ENCODE measurements at regions not wholly inside any gene's neighbourhood (a gene's known extent, or its start where the extent isn't known, plus 50 kb on each side); places are given as distances from the start of the nearest gene placed in this dataset.
A peak's percentile ranks its signal among the peaks of the same experiment; 100 is the strongest.

DNA sequence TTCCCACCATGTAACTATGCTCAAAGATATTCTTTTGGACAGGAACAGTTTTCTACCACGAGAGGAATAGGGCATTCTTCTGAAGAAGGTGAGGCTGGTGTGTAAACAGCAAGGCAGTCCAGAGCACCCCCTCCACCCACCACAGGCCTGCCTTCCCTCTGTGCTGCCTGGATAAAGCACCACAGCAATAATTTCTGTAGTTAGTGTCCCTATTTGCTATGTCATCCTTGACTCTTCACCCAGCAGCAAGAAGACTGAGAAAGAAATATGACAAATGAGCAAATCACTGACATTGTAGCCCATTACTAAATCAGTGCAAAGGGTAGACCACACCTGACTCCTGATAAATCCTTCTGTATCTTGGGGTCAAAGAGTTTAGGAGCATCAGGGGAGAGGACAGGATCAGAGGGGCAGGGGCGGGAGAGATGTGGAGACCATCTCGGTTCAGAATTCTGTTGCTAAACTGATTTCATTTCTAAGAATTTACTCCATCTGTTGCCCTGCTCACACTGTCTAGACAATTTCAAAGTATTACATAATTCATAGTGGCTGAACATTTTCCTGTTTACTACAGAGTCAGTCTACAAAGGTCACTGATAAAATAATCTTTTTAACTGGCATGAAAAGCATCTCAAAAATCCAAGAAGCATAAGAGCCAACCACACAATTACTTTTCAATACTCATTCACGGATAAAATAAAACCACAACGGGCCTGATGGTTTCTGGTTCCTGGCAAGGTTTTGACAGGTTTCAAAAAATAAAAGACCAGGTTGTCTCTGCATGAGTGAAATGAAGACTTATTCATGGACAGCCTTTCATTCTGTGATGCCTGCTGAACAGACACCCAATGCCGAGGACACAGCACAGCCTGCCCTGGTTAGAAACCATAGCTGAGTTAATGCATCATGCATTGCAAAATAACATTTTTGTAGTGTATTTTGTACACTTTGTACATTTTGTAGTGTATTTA is 88.4 kb upstream of the IRS2 start:
- 8 to 12% methylated on average over 6 of the region's 6 CpGs for WGBS, 2 donors
- intact Hi-C loops (cut with DNase I) = loop anchor here in 1 of 2 donors (5.0 kb wide), 2 partner anchors 43 to 148 kb away; no protein-coding TSS in a partner anchor
- no peak overlapping the region for H3K4me3 ChIP-seq (ENCODE audit: low read length in 2 of 2)

DNA sequence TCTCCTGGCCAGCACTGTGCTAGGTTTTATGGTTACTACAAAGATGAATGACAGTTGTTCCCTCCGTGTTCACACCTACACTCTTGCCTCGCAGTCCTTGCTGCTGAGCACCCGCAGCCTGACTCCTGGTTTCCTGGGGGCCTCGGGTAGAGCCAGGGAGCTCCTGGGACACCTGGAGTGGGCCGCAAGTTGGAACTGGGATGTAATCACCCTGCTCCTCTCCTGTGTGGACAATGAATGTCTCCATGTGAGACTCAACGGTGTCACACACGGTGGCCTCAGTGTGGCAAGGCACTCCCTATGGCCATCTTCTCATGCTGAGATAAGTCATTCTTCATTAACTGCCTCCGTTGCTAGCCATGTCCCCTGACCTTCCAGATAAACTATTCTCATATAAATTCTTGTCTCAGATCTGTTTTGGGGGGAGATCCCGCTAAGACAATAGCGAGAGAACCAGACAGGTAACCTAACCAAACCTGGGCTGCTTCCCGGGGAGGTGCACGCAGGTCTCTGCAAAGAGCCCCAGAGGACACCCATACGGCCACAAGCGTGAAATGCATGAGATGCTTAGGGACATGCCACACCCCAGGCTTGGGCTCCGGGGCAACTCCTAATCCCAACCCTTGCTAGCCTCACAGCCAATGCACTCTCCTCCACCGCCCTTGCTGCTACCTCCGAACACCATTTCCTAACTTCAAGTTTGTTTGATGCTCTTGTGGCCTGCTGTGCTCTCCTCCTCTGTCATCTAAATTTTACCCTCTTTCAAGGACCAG is 87.2 kb upstream of the IRS2 start:
- H3K4me3 ChIP-seq (ENCODE audit: low read length in 2 of 2) = no peak overlapping the region
- H3K9me3 ChIP-seq (ENCODE audit: control insufficient read depth, low read length) = no peaks in the 10 kb centered on the region
- peak overlapping the region in 1 of 2 donors; percentile 43 for H3K27ac ChIP-seq (ENCODE audit: low read depth in 1 of 2, low read length in 2 of 2)
- no peak for ATAC-seq (ENCODE audit: low FRiP score)
- 95 to 96% methylated on average over 17 of the region's 17 CpGs for WGBS, 2 donors
- DNase-seq = no peak
- H3K36me3 ChIP-seq (ENCODE audit: control insufficient read depth in 1 of 2, insufficient read depth in 2 of 2, low read length in 1 of 2) = no peaks in the 10 kb centered on the region
- H3K4me1 ChIP-seq (ENCODE audit: control insufficient read depth in 1 of 2, insufficient read depth in 2 of 2, low read length in 2 of 2) = peaks cover 0 to 7% of the 10 kb centered on the region in 2 donors
- intact Hi-C loops (cut with DNase I) = loop anchor here in 1 of 2 donors (5.0 kb wide), 1 partner anchor 149 kb away; no protein-coding TSS in a partner anchor
- H3K27me3 ChIP-seq (ENCODE audit: control insufficient read depth in 1 of 2, insufficient read depth in 2 of 2, low read length in 1 of 2) = no peaks in the 10 kb centered on the region

More for the DNA sequence above, 88.4 kb upstream of the IRS2 start:
- Histone ChIP-seq H3K27ac (ENCODE audit: low read depth in 1 of 2, low read length in 2 of 2) (peak overlapping the region; percentile 91 to 96), H3K9me3 (ENCODE audit: control insufficient read depth, low read length) (no peaks in the 10 kb centered on the region), H3K4me1 (ENCODE audit: control insufficient read depth in 1 of 2, insufficient read depth in 2 of 2, low read length in 2 of 2) (peaks cover 0 to 7% of the 10 kb centered on the region in 2 donors), H3K27me3 (ENCODE audit: control insufficient read depth in 1 of 2, insufficient read depth in 2 of 2, low read length in 1 of 2) (no peaks in the 10 kb centered on the region), H3K36me3 (ENCODE audit: control insufficient read depth in 1 of 2, insufficient read depth in 2 of 2, low read length in 1 of 2) (no peaks in the 10 kb centered on the region)
- no peak for DNase-seq
- ATAC-seq (ENCODE audit: low FRiP score) = peak; percentile 54

DNA sequence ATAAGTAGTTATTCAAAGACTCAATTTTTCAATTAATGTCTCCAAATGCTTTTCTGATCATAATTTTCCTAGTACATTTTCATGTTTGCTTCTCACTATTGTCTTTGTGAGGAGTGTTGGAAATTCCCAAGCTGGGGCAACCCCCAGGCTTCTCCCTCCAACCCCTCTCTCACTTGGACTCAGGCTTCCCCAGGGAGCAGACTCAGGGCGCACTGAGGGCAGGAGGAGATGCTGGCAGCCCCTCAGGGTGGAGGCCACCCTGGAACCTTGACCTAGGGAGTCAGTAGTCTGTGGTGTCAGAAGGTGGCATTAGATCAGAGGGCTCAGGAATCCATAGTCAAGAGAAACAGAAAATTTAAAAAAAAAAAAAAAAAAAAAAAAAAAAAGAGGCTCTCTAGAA is 86.5 kb upstream of the IRS2 start:
- WGBS, 2 donors = 89 to 97% methylated on average over 1 of the region's 1 CpG
- ATAC-seq (ENCODE audit: low FRiP score) (no peak), DNase-seq (no peak)
- Histone ChIP-seq H3K27ac (ENCODE audit: low read depth in 1 of 2, low read length in 2 of 2) (no peak overlapping the region), H3K27me3 (ENCODE audit: control insufficient read depth in 1 of 2, insufficient read depth in 2 of 2, low read length in 1 of 2) (no peaks in the 10 kb centered on the region), H3K9me3 (ENCODE audit: control insufficient read depth, low read length) (no peaks in the 10 kb centered on the region), H3K36me3 (ENCODE audit: control insufficient read depth in 1 of 2, insufficient read depth in 2 of 2, low read length in 1 of 2) (no peaks in the 10 kb centered on the region), H3K4me3 (ENCODE audit: low read length in 2 of 2) (no peak overlapping the region), H3K4me1 (ENCODE audit: control insufficient read depth in 1 of 2, insufficient read depth in 2 of 2, low read length in 2 of 2) (peaks cover 0 to 7% of the 10 kb centered on the region in 2 donors)
- intact Hi-C loops (cut with DNase I) = loop anchor here in 1 of 2 donors (5.0 kb wide), 1 partner anchor 149 kb away; no protein-coding TSS in a partner anchor

DNA sequence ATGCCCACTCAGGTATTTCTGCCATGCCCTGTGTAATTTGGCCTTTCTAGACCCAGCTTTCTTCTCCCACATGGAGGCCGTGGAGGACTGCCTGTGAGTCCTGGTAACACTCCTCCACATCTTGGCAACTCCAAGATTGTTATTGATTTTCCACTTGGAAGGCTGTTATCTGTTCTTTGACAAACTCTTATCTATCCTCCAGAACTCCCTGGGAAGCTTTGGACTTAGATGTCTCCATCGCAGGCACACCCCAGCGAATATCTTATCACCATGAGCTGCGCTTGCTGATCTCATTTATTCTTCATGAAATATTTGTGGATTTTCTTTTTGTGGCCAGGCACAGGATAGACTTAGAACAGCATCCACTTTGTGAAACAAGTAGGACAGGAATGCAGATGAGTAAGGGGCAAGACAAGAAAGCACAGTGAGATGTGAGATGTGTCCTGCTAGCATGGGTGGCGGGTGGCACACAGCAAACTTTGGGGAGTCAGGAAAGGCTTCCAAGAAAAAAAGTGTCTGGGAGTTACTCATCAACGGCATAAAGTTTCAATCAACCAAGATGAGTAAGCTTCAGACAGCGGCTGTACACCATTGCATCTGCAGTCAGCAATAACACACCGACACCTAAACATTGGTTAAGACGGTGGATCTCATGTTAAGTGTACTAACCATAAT is 84.5 kb upstream of the IRS2 start:
- intact Hi-C loops (cut with DNase I) = loop anchor here in 1 of 2 donors (5.0 kb wide), 1 partner anchor 151 kb away; no protein-coding TSS in a partner anchor

DNA sequence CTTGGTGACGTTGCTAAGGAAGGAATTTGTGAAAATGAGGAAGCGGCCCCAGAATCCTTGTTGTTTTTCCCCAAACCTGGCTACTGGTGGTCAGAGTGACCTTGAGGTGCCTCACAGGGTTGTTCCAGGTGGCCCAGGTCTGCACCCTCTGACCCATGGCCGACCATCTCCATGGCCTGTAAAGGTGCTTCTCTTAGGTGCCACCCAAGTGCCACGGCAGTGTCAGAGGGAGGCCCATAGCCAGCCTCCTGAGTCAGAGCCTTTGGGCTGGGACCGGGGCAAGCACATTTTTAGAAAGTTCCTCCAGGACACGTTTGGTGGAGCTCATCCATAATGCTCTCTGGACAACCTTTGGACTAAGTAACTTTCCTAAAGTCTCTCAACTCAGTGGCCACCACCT is 83.9 kb upstream of the IRS2 start:
- Histone ChIP-seq H3K36me3 (ENCODE audit: control insufficient read depth in 1 of 2, insufficient read depth in 2 of 2, low read length in 1 of 2) (no peaks in the 10 kb centered on the region), H3K4me3 (ENCODE audit: low read length in 2 of 2) (no peak overlapping the region), H3K9me3 (ENCODE audit: control insufficient read depth, low read length) (no peaks in the 10 kb centered on the region), H3K4me1 (ENCODE audit: control insufficient read depth in 1 of 2, insufficient read depth in 2 of 2, low read length in 2 of 2) (peaks cover 0 to 4% of the 10 kb centered on the region in 2 donors), H3K27me3 (ENCODE audit: control insufficient read depth in 1 of 2, insufficient read depth in 2 of 2, low read length in 1 of 2) (no peaks in the 10 kb centered on the region), H3K27ac (ENCODE audit: low read depth in 1 of 2, low read length in 2 of 2) (peak overlapping the region in 1 of 2 donors; percentile 44)
- no peak for DNase-seq
- ATAC-seq (ENCODE audit: low FRiP score) = no peak
- intact Hi-C loops (cut with DNase I) = loop anchor here in 1 of 2 donors (5.0 kb wide), 1 partner anchor 152 kb away; no protein-coding TSS in a partner anchor
- WGBS, 2 donors = 75 to 79% methylated on average over 6 of the region's 6 CpGs

More for the DNA sequence above, 84.5 kb upstream of the IRS2 start:
- ATAC-seq (ENCODE audit: low FRiP score) (no peak), DNase-seq (no peak)
- H3K36me3 ChIP-seq (ENCODE audit: control insufficient read depth in 1 of 2, insufficient read depth in 2 of 2, low read length in 1 of 2) = no peaks in the 10 kb centered on the region
- H3K4me1 ChIP-seq (ENCODE audit: control insufficient read depth in 1 of 2, insufficient read depth in 2 of 2, low read length in 2 of 2) = peaks cover 0 to 5% of the 10 kb centered on the region in 2 donors
- no peaks in the 10 kb centered on the region for H3K27me3 ChIP-seq (ENCODE audit: control insufficient read depth in 1 of 2, insufficient read depth in 2 of 2, low read length in 1 of 2)
- 95 to 97% methylated on average over 9 of the region's 9 CpGs for WGBS, 2 donors
- no peak overlapping the region for H3K27ac ChIP-seq (ENCODE audit: low read depth in 1 of 2, low read length in 2 of 2)
- H3K4me3 ChIP-seq (ENCODE audit: low read length in 2 of 2) = no peak overlapping the region
- H3K9me3 ChIP-seq (ENCODE audit: control insufficient read depth, low read length) = no peaks in the 10 kb centered on the region

DNA sequence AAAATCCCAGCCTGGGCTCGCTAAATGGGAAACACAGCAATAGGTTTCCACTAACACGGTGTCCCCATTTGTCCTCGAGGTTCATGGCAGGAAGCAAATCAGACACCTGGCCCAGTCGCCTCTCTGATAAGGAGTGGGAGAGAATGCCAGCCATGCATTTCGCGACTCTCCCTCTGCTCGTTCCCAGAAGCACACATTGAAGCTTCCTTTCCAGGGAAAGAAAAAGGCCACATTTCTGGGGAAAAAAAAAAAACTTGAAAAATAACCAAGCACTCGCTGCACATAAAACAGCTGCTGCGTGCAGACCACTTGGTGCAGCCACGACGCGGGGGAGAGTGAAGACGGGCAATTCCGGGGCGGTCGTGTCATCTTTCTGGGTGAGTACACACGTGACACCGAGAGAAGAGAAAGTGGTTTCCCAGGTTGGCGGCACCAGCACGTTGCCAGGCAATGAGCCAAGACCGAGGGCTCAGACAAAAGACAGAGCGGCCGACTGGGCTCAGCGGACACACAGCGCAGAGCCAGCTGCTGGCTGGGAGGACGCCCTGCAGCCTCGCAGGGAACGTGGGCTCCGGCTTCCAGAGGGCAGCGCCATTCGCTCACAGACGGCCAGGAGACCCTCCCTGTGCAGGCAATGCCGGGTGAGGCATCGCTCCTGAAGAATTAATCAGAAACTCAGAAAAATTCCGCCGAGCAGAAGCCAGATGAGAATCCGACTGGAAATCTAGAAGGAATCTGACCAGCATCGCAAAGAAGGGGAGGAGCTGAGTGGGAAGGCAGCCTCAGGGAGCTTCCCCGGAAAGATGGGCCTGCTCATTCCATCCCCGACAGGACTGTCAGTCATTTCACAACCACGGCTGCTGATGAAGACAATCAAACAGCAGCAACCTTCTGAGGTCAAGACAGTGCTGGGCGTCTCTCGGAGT is 83.2 kb upstream of the IRS2 start:
- Histone ChIP-seq H3K27me3 (ENCODE audit: control insufficient read depth in 1 of 2, insufficient read depth in 2 of 2, low read length in 1 of 2) (no peaks in the 10 kb centered on the region), H3K36me3 (ENCODE audit: control insufficient read depth in 1 of 2, insufficient read depth in 2 of 2, low read length in 1 of 2) (no peaks in the 10 kb centered on the region), H3K9me3 (ENCODE audit: control insufficient read depth, low read length) (no peaks in the 10 kb centered on the region), H3K4me3 (ENCODE audit: low read length in 2 of 2) (peak overlapping the region; percentile 19 to 28), H3K4me1 (ENCODE audit: control insufficient read depth in 1 of 2, insufficient read depth in 2 of 2, low read length in 2 of 2) (peaks cover 0 to 3% of the 10 kb centered on the region in 2 donors), H3K27ac (ENCODE audit: low read depth in 1 of 2, low read length in 2 of 2) (peak overlapping the region in 1 of 2 donors; percentile 73)
- DNase-seq = peak; percentile 88 to 89
- peak; percentile 86 for ATAC-seq (ENCODE audit: low FRiP score)
- WGBS, 2 donors = 9 to 14% methylated on average over 43 of the region's 43 CpGs
- intact Hi-C loops (cut with DNase I) = loop anchor here in 1 of 2 donors (5.0 kb wide), 2 partner anchors 153 to 238 kb away; no protein-coding TSS in a partner anchor

DNA sequence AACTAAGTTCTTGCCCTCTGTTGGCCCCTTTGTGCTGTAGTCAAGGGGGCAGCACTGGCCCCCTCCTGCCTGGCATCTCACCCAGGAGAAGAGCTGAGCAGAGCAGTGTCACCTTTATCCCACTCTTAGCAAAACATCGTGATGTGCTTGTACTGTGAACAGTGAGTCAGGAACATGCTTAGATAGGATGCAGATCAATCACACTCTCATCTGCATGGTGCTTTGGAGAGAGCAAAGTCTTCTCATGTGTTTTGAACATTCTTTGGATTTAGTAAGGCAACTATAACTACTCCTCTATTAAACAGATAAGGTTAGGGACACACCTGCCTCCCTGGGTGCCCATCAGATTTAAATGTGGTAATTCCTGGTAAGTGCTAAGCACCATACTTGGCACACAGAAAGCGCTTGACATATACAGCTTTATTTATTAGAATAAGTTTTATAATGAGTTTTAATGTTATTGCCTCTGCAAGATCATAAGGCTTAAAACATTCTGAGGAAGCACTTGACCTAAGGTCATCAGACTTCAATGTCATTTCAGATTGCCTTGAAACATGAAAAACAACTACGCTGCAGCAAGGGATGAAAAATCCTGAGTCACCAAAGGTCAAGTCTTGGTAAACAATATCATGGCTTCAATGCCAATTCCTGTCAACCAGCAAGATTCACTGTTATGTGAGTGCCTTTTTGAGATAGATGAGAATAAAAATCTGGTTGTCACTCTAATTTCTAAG is 82.4 kb upstream of the IRS2 start:
- intact Hi-C loops (cut with DNase I) = loop anchor here in 1 of 2 donors (5.0 kb wide), 1 partner anchor 239 kb away; no protein-coding TSS in a partner anchor
- Histone ChIP-seq H3K36me3 (ENCODE audit: control insufficient read depth in 1 of 2, insufficient read depth in 2 of 2, low read length in 1 of 2) (no peaks in the 10 kb centered on the region), H3K9me3 (ENCODE audit: control insufficient read depth, low read length) (no peaks in the 10 kb centered on the region), H3K27ac (ENCODE audit: low read depth in 1 of 2, low read length in 2 of 2) (peak overlapping the region in 1 of 2 donors; percentile 73), H3K4me3 (ENCODE audit: low read length in 2 of 2) (peak overlapping the region in 1 of 2 donors; percentile 28), H3K27me3 (ENCODE audit: control insufficient read depth in 1 of 2, insufficient read depth in 2 of 2, low read length in 1 of 2) (no peaks in the 10 kb centered on the region), H3K4me1 (ENCODE audit: control insufficient read depth in 1 of 2, insufficient read depth in 2 of 2, low read length in 2 of 2) (no peaks in the 10 kb centered on the region)
- DNase-seq (no peak), ATAC-seq (ENCODE audit: low FRiP score) (no peak)
- WGBS, 2 donors = 63 to 69% methylated on average over 3 of the region's 3 CpGs

All from aorta (tissue), 5 donors.